H1 (cell line): ENCODE measurements at regions not wholly inside any gene's neighbourhood (a gene's known extent, or its start where the extent isn't known, plus 50 kb on each side); places are given as distances from the start of the nearest gene placed in this dataset.

Source experiments
- CHD7 ChIP-seq: fragments of 300-600 bp; sonication (generic); IDR thresholded peaks from 2 replicates; pipeline ENCODE4 v1.7.1; 2012; ENCODE audit warnings: low read length, moderate library complexity, mild to moderate bottlenecking, inconsistent platforms; ENCODE audit not compliant: insufficient replicate concordance

GRCh38 chr14:26289891-26290486 lies 307.8 kb downstream of the NOVA1 start (continued):
- no peak for TF ChIP-seq CHD7
